ENCODE measurements at regions not wholly inside any gene's neighbourhood (a gene's known extent, or its start where the extent isn't known, plus 50 kb on each side); places are given as distances from the start of the nearest gene placed in this dataset.
"Not testable (repeated sequence)": the region's sequence is repeated elsewhere in the genome, so short reads cannot be mapped to it uniquely, and the experiment has no call there.

DNA sequence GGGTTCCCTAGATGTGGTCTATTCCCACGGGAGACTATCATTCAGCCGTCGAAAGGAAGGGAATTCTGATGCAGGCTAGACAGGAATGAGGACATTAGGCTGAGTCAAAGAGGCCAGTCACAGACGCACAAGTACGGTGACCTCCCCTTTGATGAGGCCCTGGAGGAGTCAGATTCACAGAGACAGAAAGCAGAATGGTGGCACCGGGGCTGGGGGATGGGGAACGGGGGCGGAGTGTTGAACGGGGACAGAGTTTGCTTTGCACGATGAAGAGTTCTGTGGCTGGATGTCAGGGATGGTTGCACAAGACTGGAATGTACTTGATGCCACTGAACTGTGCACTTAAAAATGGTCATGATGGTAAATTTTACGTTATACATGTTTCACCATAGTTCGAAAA is 3983.1 kb upstream of the TPTE start:
- TF ChIP-seq, protein P1, sequence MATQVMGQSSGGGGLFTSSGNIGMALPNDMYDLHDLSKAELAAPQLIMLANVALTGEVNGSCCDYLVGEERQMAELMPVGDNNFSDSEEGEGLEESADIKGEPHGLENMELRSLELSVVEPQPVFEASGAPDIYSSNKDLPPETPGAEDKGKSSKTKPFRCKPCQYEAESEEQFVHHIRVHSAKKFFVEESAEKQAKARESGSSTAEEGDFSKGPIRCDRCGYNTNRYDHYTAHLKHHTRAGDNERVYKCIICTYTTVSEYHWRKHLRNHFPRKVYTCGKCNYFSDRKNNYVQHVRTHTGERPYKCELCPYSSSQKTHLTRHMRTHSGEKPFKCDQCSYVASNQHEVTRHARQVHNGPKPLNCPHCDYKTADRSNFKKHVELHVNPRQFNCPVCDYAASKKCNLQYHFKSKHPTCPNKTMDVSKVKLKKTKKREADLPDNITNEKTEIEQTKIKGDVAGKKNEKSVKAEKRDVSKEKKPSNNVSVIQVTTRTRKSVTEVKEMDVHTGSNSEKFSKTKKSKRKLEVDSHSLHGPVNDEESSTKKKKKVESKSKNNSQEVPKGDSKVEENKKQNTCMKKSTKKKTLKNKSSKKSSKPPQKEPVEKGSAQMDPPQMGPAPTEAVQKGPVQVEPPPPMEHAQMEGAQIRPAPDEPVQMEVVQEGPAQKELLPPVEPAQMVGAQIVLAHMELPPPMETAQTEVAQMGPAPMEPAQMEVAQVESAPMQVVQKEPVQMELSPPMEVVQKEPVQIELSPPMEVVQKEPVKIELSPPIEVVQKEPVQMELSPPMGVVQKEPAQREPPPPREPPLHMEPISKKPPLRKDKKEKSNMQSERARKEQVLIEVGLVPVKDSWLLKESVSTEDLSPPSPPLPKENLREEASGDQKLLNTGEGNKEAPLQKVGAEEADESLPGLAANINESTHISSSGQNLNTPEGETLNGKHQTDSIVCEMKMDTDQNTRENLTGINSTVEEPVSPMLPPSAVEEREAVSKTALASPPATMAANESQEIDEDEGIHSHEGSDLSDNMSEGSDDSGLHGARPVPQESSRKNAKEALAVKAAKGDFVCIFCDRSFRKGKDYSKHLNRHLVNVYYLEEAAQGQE (IDR thresholded peaks at IDR 0.05; ENCODE audit: low read depth, low read length): not testable (repeated sequence)
- TF ChIP-seq SP1 (IDR thresholded peaks at IDR 0.05; ENCODE audit: low read depth, low read length); RBBP5 (conservative IDR thresholded peaks at IDR 0.05); NFYA (IDR thresholded peaks at IDR 0.05; ENCODE audit: borderline replicate concordance, low read depth, low read length); POLR2AphosphoS5 (IDR thresholded peaks at IDR 0.05; ENCODE audit: low read length); SIN3A (IDR thresholded peaks at IDR 0.05; ENCODE audit: low read depth, low read length); KDM1A (IDR thresholded peaks at IDR 0.05; ENCODE audit: borderline replicate concordance); FOXK2 (IDR thresholded peaks at IDR 0.05); ETV6 (conservative IDR thresholded peaks at IDR 0.05 in 1 of 2, IDR thresholded peaks at IDR 0.05 in 1 of 2; ENCODE audit: borderline replicate concordance in 1 of 2, low read depth in 1 of 2); ZNF24 (IDR thresholded peaks at IDR 0.05): not testable (repeated sequence)
- TF ChIP-seq, protein P2, sequence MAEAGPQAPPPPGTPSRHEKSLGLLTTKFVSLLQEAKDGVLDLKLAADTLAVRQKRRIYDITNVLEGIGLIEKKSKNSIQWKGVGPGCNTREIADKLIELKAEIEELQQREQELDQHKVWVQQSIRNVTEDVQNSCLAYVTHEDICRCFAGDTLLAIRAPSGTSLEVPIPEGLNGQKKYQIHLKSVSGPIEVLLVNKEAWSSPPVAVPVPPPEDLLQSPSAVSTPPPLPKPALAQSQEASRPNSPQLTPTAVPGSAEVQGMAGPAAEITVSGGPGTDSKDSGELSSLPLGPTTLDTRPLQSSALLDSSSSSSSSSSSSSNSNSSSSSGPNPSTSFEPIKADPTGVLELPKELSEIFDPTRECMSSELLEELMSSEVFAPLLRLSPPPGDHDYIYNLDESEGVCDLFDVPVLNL (IDR thresholded peaks at IDR 0.05; ENCODE audit: low read depth, low read length): not testable (repeated sequence)
- TF ChIP-seq, protein P3, sequence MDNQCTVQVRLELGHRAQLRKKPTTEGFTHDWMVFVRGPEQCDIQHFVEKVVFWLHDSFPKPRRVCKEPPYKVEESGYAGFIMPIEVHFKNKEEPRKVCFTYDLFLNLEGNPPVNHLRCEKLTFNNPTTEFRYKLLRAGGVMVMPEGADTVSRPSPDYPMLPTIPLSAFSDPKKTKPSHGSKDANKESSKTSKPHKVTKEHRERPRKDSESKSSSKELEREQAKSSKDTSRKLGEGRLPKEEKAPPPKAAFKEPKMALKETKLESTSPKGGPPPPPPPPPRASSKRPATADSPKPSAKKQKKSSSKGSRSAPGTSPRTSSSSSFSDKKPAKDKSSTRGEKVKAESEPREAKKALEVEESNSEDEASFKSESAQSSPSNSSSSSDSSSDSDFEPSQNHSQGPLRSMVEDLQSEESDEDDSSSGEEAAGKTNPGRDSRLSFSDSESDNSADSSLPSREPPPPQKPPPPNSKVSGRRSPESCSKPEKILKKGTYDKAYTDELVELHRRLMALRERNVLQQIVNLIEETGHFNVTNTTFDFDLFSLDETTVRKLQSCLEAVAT (IDR thresholded peaks at IDR 0.05): not testable (repeated sequence)
- TF ChIP-seq, protein P4, sequence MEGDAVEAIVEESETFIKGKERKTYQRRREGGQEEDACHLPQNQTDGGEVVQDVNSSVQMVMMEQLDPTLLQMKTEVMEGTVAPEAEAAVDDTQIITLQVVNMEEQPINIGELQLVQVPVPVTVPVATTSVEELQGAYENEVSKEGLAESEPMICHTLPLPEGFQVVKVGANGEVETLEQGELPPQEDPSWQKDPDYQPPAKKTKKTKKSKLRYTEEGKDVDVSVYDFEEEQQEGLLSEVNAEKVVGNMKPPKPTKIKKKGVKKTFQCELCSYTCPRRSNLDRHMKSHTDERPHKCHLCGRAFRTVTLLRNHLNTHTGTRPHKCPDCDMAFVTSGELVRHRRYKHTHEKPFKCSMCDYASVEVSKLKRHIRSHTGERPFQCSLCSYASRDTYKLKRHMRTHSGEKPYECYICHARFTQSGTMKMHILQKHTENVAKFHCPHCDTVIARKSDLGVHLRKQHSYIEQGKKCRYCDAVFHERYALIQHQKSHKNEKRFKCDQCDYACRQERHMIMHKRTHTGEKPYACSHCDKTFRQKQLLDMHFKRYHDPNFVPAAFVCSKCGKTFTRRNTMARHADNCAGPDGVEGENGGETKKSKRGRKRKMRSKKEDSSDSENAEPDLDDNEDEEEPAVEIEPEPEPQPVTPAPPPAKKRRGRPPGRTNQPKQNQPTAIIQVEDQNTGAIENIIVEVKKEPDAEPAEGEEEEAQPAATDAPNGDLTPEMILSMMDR (IDR thresholded peaks at IDR 0.05 in 2 of 3, conservative IDR thresholded peaks at IDR 0.05 in 1 of 3; ENCODE audit: control insufficient read depth in 2 of 3, extremely low read depth in 1 of 3, insufficient read depth in 1 of 3, low read depth in 3 of 3, low read length in 3 of 3): not testable (repeated sequence)

Measured in GM12878 (cell line).